ENCODE measurements at regions not wholly inside any gene's neighbourhood (a gene's known extent, or its start where the extent isn't known, plus 50 kb on each side); places are given as distances from the start of the nearest gene placed in this dataset.
"Not testable (repeated sequence)": the region's sequence is repeated elsewhere in the genome, so short reads cannot be mapped to it uniquely, and the experiment has no call there.

- H3K4me2 ChIP-seq, result no peak overlapping the region
- H3K36me3 ChIP-seq, result no peaks in the 10 kb centered on the region
- H3K4me3 ChIP-seq, result no peak overlapping the region
- TF ChIP-seq Cebpa-rat (IDR thresholded peaks at IDR 0.05), result no peak
- no peak overlapping the region for H3K27ac ChIP-seq
- H3K4me1 ChIP-seq, result no peaks in the 10 kb centered on the region
- no peaks in the 10 kb centered on the region for H3K27me3 ChIP-seq
- H3K9me3 ChIP-seq, result no peaks in the 10 kb centered on the region
- H3K9ac ChIP-seq, result no peak overlapping the region
- no peaks in the 10 kb centered on the region for H4K20me1 ChIP-seq
Observed at GRCh38 chr12:30178916-30179315, 395.2 kb upstream of the TMTC1 start.

- Histone ChIP-seq H3K27me3 (no peaks in the 10 kb centered on the region), H3K36me3 (no peaks in the 10 kb centered on the region), H3K9me3 (peaks cover 17% of the 10 kb centered on the region), H4K20me1 (no peaks in the 10 kb centered on the region), H3K27ac (no peak overlapping the region), H3K9ac (no peak overlapping the region), H3K4me3 (no peak overlapping the region), H3K4me1 (no peaks in the 10 kb centered on the region), H3K4me2 (no peak overlapping the region)
- no peak for TF ChIP-seq Cebpa-rat (IDR thresholded peaks at IDR 0.05)
Observed at GRCh38 chr12:30169839-30170591, 386.3 kb upstream of the TMTC1 start.

DNA sequence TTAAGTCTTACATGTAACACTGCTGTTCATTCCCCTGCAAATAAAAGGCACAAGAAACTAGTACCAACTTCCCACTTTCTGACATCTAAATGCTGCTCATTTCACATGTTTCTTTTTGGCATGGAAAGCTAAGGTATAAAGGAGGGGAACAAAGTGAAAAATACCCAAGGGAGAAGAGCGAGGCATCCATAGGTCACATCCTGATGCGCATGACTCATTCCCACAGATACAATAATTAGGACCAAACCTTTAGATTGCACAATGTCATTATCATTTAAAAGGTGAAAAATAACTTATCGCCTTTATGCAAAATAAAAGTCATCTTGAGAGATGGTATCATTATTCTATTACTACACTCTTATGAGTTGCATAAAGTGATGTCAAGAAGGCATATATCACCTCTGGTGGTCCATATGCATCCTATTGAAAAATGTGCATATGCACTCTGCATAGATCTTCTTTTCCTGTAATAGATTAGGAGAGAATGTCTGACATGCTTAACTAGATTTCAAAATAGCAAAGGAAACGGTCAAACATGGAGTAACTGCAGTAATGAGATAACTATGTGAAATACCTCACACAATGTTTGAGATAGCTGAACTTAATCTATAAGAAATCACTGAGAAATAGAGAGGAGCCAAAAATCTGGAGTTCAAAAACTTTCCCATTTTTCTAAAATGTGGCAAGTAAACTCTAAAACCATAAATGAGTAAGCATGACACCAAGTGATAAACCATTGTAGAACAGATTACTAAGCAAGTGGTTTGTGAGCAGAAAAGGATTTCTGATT lies 382.5 kb upstream of the TMTC1 start:
- H3K27ac ChIP-seq, result no peak overlapping the region
- H3K9ac ChIP-seq, result no peak overlapping the region
- H3K4me3 ChIP-seq, result no peak overlapping the region
- no peaks in the 10 kb centered on the region for H3K36me3 ChIP-seq
- no peaks in the 10 kb centered on the region for H3K27me3 ChIP-seq
- TF ChIP-seq Cebpa-rat (IDR thresholded peaks at IDR 0.05), result no peak
- H3K9me3 ChIP-seq, result peaks cover 17% of the 10 kb centered on the region
- H4K20me1 ChIP-seq, result no peaks in the 10 kb centered on the region
- H3K4me1 ChIP-seq, result no peaks in the 10 kb centered on the region
- H3K4me2 ChIP-seq, result no peak overlapping the region

- no peaks in the 10 kb centered on the region for H3K4me1 ChIP-seq
- no peak overlapping the region for H3K27ac ChIP-seq
- no peak overlapping the region for H3K9ac ChIP-seq
- TF ChIP-seq Cebpa-rat (IDR thresholded peaks at IDR 0.05), result no peak
- H3K36me3 ChIP-seq, result no peaks in the 10 kb centered on the region
- no peak overlapping the region for H3K4me3 ChIP-seq
- no peak overlapping the region for H3K4me2 ChIP-seq
- H3K9me3 ChIP-seq, result peaks cover 5% of the 10 kb centered on the region; the same call in 1 of the 2 replicates
- H4K20me1 ChIP-seq, result no peaks in the 10 kb centered on the region
- H3K27me3 ChIP-seq, result no peaks in the 10 kb centered on the region
Observed at GRCh38 chr12:30164382-30165318, 380.9 kb upstream of the TMTC1 start.

DNA sequence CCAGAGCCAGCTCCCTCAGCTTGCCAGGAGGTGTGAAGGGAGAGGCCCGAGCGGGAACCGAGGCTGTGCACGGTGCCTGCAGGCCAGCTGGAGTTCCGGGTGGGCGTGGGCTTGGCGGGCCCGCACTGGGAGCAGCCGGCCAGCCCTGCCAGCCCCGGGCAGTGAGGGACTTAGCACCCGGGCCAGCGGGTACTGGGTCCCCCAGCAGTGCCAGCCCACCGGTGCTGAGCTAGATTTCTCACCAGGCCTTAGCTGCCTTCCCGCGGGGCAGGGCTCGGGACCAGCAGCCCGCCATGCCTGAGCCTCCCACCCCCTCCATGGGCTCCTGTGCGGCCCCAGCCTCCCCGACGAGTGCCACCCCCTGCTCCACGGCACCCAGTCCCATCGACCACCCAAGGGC lies 373.1 kb upstream of the TMTC1 start:
- not testable (repeated sequence) for H3K36me3 ChIP-seq, H3K27ac ChIP-seq, H3K9me3 ChIP-seq, H3K9ac ChIP-seq, H3K27me3 ChIP-seq, H3K4me3 ChIP-seq, H3K4me2 ChIP-seq, H3K4me1 ChIP-seq, H4K20me1 ChIP-seq

DNA sequence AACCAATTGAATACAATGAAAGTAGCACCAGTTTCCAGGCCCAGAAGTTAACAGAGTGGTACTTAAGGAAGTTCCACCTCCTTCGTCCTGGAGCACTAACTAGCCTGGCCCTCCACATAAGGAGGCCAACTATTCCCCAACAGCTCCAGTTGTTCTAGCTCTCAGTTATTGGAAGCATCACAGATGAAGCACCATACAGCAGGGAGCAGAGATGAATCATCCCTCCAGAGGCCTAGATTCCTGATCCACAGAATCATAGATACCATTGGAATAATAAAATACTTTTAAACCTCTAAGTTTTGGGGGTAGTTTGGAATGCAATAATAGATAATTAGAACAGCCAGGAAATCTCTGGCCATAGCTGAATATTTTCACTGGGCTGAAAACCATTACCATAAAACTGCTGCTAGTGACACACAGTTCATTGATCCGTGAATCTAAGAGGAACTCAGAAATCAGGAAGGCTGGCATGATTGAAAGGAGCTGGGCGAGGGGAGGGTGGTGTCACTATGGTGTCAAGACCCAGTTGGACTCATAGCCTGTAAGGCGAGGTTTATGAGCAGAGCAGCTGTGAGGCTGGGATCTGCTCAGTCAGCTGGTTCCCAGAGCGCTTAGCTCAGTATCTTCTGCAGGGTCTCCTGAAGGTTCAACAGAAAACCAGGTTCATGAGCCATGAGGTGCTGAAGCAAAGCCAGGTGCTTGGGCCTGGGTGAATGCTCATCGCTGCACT lies 371.4 kb upstream of the TMTC1 start:
- no peak overlapping the region for H3K9ac ChIP-seq
- no peaks in the 10 kb centered on the region for H4K20me1 ChIP-seq
- H3K27ac ChIP-seq, result no peak overlapping the region
- no peak overlapping the region for H3K4me2 ChIP-seq
- H3K4me1 ChIP-seq, result no peaks in the 10 kb centered on the region
- no peaks in the 10 kb centered on the region for H3K27me3 ChIP-seq
- TF ChIP-seq Cebpa-rat (IDR thresholded peaks at IDR 0.05), result no peak
- no peaks in the 10 kb centered on the region for H3K9me3 ChIP-seq
- no peak overlapping the region for H3K4me3 ChIP-seq
- no peaks in the 10 kb centered on the region for H3K36me3 ChIP-seq

GRCh38 chr12:30153981-30154380 lies 370.2 kb upstream of the TMTC1 start:
- Histone ChIP-seq H3K9me3 (no peaks in the 10 kb centered on the region), H3K27ac (no peak overlapping the region), H3K4me2 (no peak overlapping the region), H3K36me3 (no peaks in the 10 kb centered on the region), H4K20me1 (no peaks in the 10 kb centered on the region), H3K27me3 (no peaks in the 10 kb centered on the region), H3K4me1 (no peaks in the 10 kb centered on the region), H3K9ac (no peak overlapping the region), H3K4me3 (no peak overlapping the region)
- no peak for TF ChIP-seq Cebpa-rat (IDR thresholded peaks at IDR 0.05)

GRCh38 chr12:30152705-30153104 lies 369.0 kb upstream of the TMTC1 start:
- H3K4me1 ChIP-seq, result no peaks in the 10 kb centered on the region
- no peaks in the 10 kb centered on the region for H3K36me3 ChIP-seq
- H3K27me3 ChIP-seq, result no peaks in the 10 kb centered on the region
- TF ChIP-seq Cebpa-rat (IDR thresholded peaks at IDR 0.05), result no peak
- no peaks in the 10 kb centered on the region for H4K20me1 ChIP-seq
- no peaks in the 10 kb centered on the region for H3K9me3 ChIP-seq
- H3K4me3 ChIP-seq, result no peak overlapping the region
- no peak overlapping the region for H3K9ac ChIP-seq
- H3K4me2 ChIP-seq, result no peak overlapping the region
- H3K27ac ChIP-seq, result no peak overlapping the region

DNA sequence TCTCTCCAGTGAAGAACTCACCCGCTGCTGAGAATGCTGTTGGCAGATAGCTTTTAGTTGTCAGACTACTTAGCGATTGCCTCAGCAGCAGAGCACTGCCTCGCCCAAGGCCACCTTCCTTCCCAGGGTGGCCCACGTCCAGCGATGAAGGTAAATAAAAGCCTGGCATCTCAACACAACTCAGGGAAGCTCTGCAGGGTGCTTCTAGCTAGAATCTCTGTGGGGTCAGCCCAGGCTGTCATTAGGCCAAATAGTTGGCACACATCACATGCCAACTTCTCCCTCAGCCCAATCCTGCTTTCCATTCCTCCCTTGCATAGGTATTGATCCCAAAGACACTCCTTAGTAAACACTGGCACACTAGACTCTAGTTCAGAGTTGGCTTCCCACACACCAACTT lies 368.1 kb upstream of the TMTC1 start:
- Histone ChIP-seq H4K20me1 (no peaks in the 10 kb centered on the region), H3K9ac (no peak overlapping the region), H3K27ac (no peak overlapping the region), H3K4me1 (no peaks in the 10 kb centered on the region), H3K4me3 (no peak overlapping the region), H3K36me3 (no peaks in the 10 kb centered on the region), H3K4me2 (no peak overlapping the region), H3K9me3 (no peaks in the 10 kb centered on the region), H3K27me3 (no peaks in the 10 kb centered on the region)
- no peak for TF ChIP-seq Cebpa-rat (IDR thresholded peaks at IDR 0.05)

Data from BLaER1 (cell line).